ENCODE measurements at regions not wholly inside any gene's neighbourhood (a gene's known extent, or its start where the extent isn't known, plus 50 kb on each side); places are given as distances from the start of the nearest gene placed in this dataset.

- H3K36me3 ChIP-seq (ENCODE audit: insufficient read depth, low read length): no peaks in the 10 kb centered on the region
- H3K4me1 ChIP-seq (ENCODE audit: insufficient read depth, low read length): peaks cover 26% of the 10 kb centered on the region
- no peaks in the 10 kb centered on the region for H3K9me3 ChIP-seq (ENCODE audit: control insufficient read depth, insufficient read depth, low read length)
- H3K9ac ChIP-seq (ENCODE audit: low read depth, low read length): no peak overlapping the region
Observed at GRCh38 chr2:134123332-134123731, 130.5 kb upstream of the MGAT5 start.

DNA sequence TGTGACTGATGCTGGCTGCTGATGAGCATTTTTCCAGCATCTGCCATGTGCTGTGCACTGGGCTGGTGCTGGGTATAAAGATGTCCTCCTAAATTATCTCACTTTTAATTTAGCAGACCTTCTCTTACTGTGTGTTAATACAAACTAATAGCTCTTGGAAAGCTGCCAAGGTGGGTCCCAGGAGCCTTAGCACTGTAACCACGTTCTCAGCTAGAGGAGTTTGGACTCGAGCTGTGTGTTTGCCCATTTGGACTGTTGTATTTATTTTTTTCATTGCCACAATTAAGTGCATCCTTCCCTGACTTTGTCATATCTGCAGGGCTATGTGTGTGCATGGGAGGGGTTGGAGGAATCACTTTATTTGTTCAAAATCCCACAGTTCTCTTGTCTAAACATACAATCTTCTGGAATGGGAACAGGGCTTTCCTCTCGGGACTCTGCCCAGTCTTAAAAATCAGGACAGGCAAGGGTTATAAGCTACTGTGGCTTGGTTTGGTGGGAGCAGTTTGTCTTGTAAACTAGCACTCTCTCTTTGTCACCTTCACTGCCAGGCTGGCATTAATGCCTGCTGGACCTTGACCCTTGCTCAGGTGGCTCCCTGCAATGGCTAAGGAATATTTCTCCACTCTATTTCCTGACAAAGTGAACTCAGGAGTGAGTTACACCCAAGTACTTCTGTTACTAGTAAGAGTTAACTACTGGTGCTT lies 129.7 kb upstream of the MGAT5 start:
- Histone ChIP-seq H3K4me1 (ENCODE audit: insufficient read depth, low read length) (peaks cover 17% of the 10 kb centered on the region), H3K9me3 (ENCODE audit: control insufficient read depth, insufficient read depth, low read length) (peaks cover 3% of the 10 kb centered on the region), H3K36me3 (ENCODE audit: insufficient read depth, low read length) (no peaks in the 10 kb centered on the region), H3K9ac (ENCODE audit: low read depth, low read length) (no peak overlapping the region)

DNA sequence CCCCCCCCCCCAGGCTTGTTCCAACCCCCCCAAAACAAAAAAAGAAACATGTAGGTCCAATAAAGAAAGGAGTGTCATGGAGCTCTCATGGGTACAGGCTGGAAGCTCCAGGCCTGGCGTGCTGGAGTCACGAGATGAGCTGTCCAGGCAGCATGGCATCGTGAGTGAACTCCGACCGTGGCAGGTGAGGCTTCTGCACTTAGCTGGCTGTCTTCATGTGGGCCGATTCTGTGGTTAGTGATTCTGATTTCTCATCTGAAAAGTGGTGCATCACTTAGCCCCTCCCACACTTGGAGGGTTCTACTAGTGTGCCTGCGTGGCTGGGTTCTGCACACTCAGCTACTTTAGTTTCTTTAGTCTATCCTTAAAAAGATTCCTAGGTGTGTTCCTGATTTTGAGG lies 126.4 kb upstream of the MGAT5 start:
- peaks cover 9% of the 10 kb centered on the region for H3K4me1 ChIP-seq (ENCODE audit: insufficient read depth, low read length)
- no peak overlapping the region for H3K9ac ChIP-seq (ENCODE audit: low read depth, low read length)

DNA sequence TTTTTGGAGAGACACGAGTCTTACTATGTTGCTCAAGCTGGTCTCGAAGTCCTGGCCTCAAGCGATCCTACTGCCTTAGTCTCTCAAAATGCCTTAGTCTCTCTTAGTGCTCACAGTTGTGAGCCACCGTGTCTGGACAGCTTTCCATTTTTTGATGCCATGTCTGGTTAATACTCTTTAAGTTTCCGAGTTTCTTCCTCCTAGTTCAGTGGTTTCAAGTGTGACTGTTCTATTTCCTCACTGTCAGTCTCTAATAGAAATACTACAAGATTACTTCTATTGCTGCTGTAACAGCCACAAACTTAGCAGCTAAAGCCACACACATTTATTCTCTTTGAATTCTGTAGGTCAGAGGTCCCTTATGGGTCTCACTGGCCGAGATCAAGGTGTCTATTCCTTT lies 125.1 kb upstream of the MGAT5 start:
- Histone ChIP-seq H3K9ac (ENCODE audit: low read depth, low read length) (no peak overlapping the region), H3K9me3 (ENCODE audit: control insufficient read depth, insufficient read depth, low read length) (peaks cover 5% of the 10 kb centered on the region), H3K4me1 (ENCODE audit: insufficient read depth, low read length) (peaks cover 19% of the 10 kb centered on the region; the same call in 1 of the 2 replicates), H3K36me3 (ENCODE audit: insufficient read depth, low read length) (no peaks in the 10 kb centered on the region)

More for the DNA sequence above, 126.4 kb upstream of the MGAT5 start:
- Histone ChIP-seq H3K9me3 (ENCODE audit: control insufficient read depth, insufficient read depth, low read length) (peaks cover 5% of the 10 kb centered on the region), H3K36me3 (ENCODE audit: insufficient read depth, low read length) (no peaks in the 10 kb centered on the region)

- no peak overlapping the region for H3K9ac ChIP-seq (ENCODE audit: low read depth, low read length)
- H3K9me3 ChIP-seq (ENCODE audit: control insufficient read depth, insufficient read depth, low read length): peaks cover 5% of the 10 kb centered on the region
- no peaks in the 10 kb centered on the region for H3K36me3 ChIP-seq (ENCODE audit: insufficient read depth, low read length)
- peaks cover 21% of the 10 kb centered on the region for H3K4me1 ChIP-seq (ENCODE audit: insufficient read depth, low read length)
Observed at GRCh38 chr2:134129900-134130537, 123.9 kb upstream of the MGAT5 start.

GRCh38 chr2:134131681-134132489 lies 122.0 kb upstream of the MGAT5 start:
- Histone ChIP-seq H3K36me3 (ENCODE audit: insufficient read depth, low read length) (no peaks in the 10 kb centered on the region), H3K9me3 (ENCODE audit: control insufficient read depth, insufficient read depth, low read length) (peaks cover 5% of the 10 kb centered on the region), H3K9ac (ENCODE audit: low read depth, low read length) (no peak overlapping the region), H3K4me1 (ENCODE audit: insufficient read depth, low read length) (peaks cover 24% of the 10 kb centered on the region)

- peaks cover 29% of the 10 kb centered on the region for H3K4me1 ChIP-seq (ENCODE audit: insufficient read depth, low read length)
- no peaks in the 10 kb centered on the region for H3K36me3 ChIP-seq (ENCODE audit: insufficient read depth, low read length)
- no peak overlapping the region for H3K9ac ChIP-seq (ENCODE audit: low read depth, low read length)
- peaks cover 5% of the 10 kb centered on the region for H3K9me3 ChIP-seq (ENCODE audit: control insufficient read depth, insufficient read depth, low read length)
Observed at GRCh38 chr2:134132490-134132857, 121.4 kb upstream of the MGAT5 start.

- Histone ChIP-seq H3K9me3 (ENCODE audit: control insufficient read depth, insufficient read depth, low read length) (peaks cover 5% of the 10 kb centered on the region), H3K4me1 (ENCODE audit: insufficient read depth, low read length) (peaks cover 29% of the 10 kb centered on the region), H3K36me3 (ENCODE audit: insufficient read depth, low read length) (no peaks in the 10 kb centered on the region), H3K9ac (ENCODE audit: low read depth, low read length) (no peak overlapping the region)
Observed at GRCh38 chr2:134133622-134134312, 120.1 kb upstream of the MGAT5 start.

DNA sequence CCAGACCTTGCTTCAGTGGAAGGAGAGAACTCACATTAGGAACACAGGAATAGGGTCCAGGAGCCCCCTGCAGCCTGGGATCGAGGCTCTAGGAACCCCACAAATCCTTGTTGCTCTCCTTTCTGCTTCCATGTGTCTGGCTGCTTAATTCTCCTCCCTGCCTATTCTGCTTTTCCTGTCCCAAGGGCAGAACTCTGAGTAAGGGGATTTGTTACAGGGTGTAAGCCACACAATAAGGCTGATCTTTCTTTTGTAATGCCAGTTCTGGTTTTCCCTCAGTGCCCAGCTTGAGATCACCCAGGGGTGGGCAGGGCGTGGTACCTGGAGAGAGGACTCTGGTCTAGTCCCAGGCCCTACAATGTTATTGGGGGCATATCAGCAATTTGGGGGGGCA lies 119.6 kb upstream of the MGAT5 start:
- Histone ChIP-seq H3K9ac (ENCODE audit: low read depth, low read length) (no peak overlapping the region), H3K36me3 (ENCODE audit: insufficient read depth, low read length) (no peaks in the 10 kb centered on the region), H3K9me3 (ENCODE audit: control insufficient read depth, insufficient read depth, low read length) (peaks cover under 1% of the 10 kb centered on the region; the same call in 1 of the 2 replicates), H3K4me1 (ENCODE audit: insufficient read depth, low read length) (peaks cover 29% of the 10 kb centered on the region)

- no peaks in the 10 kb centered on the region for H3K36me3 ChIP-seq (ENCODE audit: insufficient read depth, low read length)
- H3K9ac ChIP-seq (ENCODE audit: low read depth, low read length): no peak overlapping the region
- peaks cover 29% of the 10 kb centered on the region for H3K4me1 ChIP-seq (ENCODE audit: insufficient read depth, low read length)
- H3K9me3 ChIP-seq (ENCODE audit: control insufficient read depth, insufficient read depth, low read length): no peaks in the 10 kb centered on the region; the same call in 1 of the 2 replicates
Observed at GRCh38 chr2:134134827-134135226, 119.0 kb upstream of the MGAT5 start.

DNA sequence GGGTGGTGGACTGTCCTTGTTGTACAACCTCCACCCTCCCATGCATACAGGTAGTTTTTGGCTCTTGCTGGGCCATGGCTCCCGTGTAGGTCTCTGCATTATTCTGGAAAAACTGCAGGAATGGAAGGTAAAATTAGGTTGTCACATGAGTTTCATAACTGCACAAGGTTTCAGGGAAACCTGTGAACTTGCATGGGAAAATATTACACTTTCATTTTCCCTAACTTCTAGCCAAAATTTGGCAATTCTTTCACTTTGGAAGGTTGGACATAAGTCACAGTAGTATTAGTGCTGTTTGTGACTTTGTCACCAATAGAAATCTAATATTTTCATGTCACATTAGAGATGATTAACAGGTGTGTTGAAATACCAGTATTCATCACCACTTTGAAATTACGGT lies 118.1 kb upstream of the MGAT5 start:
- Histone ChIP-seq H3K9ac (ENCODE audit: low read depth, low read length) (no peak overlapping the region), H3K36me3 (ENCODE audit: insufficient read depth, low read length) (no peaks in the 10 kb centered on the region), H3K4me1 (ENCODE audit: insufficient read depth, low read length) (peaks cover 29% of the 10 kb centered on the region), H3K9me3 (ENCODE audit: control insufficient read depth, insufficient read depth, low read length) (no peaks in the 10 kb centered on the region; the same call in 1 of the 2 replicates)

GRCh38 chr2:134136731-134137130 lies 117.1 kb upstream of the MGAT5 start:
- H3K36me3 ChIP-seq (ENCODE audit: insufficient read depth, low read length): no peaks in the 10 kb centered on the region
- no peaks in the 10 kb centered on the region; the same call in 1 of the 2 replicates for H3K9me3 ChIP-seq (ENCODE audit: control insufficient read depth, insufficient read depth, low read length)
- H3K9ac ChIP-seq (ENCODE audit: low read depth, low read length): no peak overlapping the region
- H3K4me1 ChIP-seq (ENCODE audit: insufficient read depth, low read length): peaks cover 32% of the 10 kb centered on the region

DNA sequence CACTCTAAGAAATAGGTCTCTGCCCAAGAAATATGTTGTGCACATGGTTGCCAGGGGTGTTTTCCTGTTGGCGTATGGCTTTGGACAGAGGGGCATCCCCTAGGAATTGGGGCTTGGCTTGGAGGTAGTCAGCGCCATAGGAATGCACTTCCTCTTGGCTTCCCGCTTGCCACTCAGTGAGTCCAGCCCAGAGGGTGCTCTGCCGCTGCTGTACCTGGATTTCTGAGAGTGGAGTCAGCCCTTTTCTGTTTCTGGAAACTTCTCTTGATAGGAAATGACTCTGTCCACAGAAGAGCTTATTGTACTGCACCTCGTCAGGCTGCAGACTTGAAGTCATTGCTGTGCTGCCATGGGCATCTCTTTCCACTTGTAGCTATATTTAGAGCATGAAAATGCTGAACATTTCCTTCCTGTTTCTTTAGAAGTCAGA lies 116.7 kb upstream of the MGAT5 start:
- Histone ChIP-seq H3K36me3 (ENCODE audit: insufficient read depth, low read length) (no peaks in the 10 kb centered on the region), H3K9ac (ENCODE audit: low read depth, low read length) (no peak overlapping the region), H3K9me3 (ENCODE audit: control insufficient read depth, insufficient read depth, low read length) (no peaks in the 10 kb centered on the region; the same call in 1 of the 2 replicates), H3K4me1 (ENCODE audit: insufficient read depth, low read length) (peaks cover 37% of the 10 kb centered on the region)

- Histone ChIP-seq H3K36me3 (ENCODE audit: insufficient read depth, low read length) (no peaks in the 10 kb centered on the region), H3K4me1 (ENCODE audit: insufficient read depth, low read length) (peaks cover 38% of the 10 kb centered on the region), H3K9me3 (ENCODE audit: control insufficient read depth, insufficient read depth, low read length) (no peaks in the 10 kb centered on the region; the same call in 1 of the 2 replicates), H3K9ac (ENCODE audit: low read depth, low read length) (no peak overlapping the region)
Observed at GRCh38 chr2:134138115-134138514, 115.8 kb upstream of the MGAT5 start.

All from ES-I3 (cell line).